PC-9 (cell line): ENCODE measurements at regions not wholly inside any gene's neighbourhood (a gene's known extent, or its start where the extent isn't known, plus 50 kb on each side); places are given as distances from the start of the nearest gene placed in this dataset.

ENCODE experiments used
- EZH2 ChIP-seq: fragments of 200-600 bp; sonication (generic); IDR thresholded peaks from 2 replicates; pipeline ENCODE4 v1.8.0; 2017; ENCODE audit warnings: antibody characterized with exemption, low read depth
- TF ChIP-seq, protein P1 (sequence below): fragments of 200-600 bp; sonication (generic); conservative IDR thresholded peaks from 2 replicates; pipeline ENCODE4 v1.6.1; 2017; ENCODE audit warnings: mixed run types, antibody characterized with exemption, mild to moderate bottlenecking, moderate library complexity

DNA sequence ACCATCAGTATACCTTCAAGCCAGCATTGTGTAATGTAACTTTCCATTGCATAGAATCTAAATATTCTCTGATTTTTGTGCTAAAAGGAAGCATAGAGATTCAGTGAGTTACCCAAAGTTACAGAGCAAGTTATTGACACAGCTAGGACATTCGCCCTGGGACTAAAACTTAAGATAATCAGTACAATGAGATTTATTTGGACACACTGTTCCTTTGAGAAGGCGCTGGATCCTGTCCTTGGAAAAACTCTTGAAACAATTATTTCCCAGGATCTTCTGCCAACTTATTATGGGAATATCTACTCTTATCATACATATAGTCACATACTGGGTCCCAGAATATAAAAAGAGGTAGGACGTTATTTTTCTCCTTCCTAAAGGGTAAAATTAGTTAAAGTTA, 392.0 kb downstream of the UBE2NL start:
- TF ChIP-seq, protein P1, sequence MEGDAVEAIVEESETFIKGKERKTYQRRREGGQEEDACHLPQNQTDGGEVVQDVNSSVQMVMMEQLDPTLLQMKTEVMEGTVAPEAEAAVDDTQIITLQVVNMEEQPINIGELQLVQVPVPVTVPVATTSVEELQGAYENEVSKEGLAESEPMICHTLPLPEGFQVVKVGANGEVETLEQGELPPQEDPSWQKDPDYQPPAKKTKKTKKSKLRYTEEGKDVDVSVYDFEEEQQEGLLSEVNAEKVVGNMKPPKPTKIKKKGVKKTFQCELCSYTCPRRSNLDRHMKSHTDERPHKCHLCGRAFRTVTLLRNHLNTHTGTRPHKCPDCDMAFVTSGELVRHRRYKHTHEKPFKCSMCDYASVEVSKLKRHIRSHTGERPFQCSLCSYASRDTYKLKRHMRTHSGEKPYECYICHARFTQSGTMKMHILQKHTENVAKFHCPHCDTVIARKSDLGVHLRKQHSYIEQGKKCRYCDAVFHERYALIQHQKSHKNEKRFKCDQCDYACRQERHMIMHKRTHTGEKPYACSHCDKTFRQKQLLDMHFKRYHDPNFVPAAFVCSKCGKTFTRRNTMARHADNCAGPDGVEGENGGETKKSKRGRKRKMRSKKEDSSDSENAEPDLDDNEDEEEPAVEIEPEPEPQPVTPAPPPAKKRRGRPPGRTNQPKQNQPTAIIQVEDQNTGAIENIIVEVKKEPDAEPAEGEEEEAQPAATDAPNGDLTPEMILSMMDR: no peak
- no peak for TF ChIP-seq EZH2
